SK-N-SH (cell line): ENCODE measurements at regions not wholly inside any gene's neighbourhood (a gene's known extent, or its start where the extent isn't known, plus 50 kb on each side); places are given as distances from the start of the nearest gene placed in this dataset.

Experiments used
- CTCF ChIA-PET: fragments of 300-600, 350-600 bp; formaldehyde crosslinking; extraction: SDS; loops from one replicate; lab custom pipeline; 2021; lab: Yijun Ruan, JAX
- POLR2A ChIA-PET: fragments of 350-600 bp; sonication (Branson Sonifier 250); formaldehyde crosslinking; extraction: SDS; loops from one replicate; lab custom pipeline; 2020; ENCODE audit warnings: antibody characterized with exemption, inconsistent platforms; lab: Yijun Ruan, JAX
- DNase-seq: peaks from one replicate; pipeline ENCODE4 v3.0.0; 2012
- H2AFZ ChIP-seq: fragments of 200-600 bp; sonication (generic); 2 replicates; pipeline ENCODE4 v1.8.1; 2016; ENCODE audit warnings: antibody characterized with exemption, mild to moderate bottlenecking, low read depth
- H3F3A ChIP-seq: fragments of 200-600 bp; sonication (generic); replicated peaks from 2 replicates; pipeline ENCODE3; 2016; ENCODE audit warnings: antibody characterized with exemption, mild to moderate bottlenecking; ENCODE audit not compliant: insufficient read depth
- H3K27ac ChIP-seq, 2 experiments: fragments of 200-500 bp in 1 of 2; fragments of 200-600 bp in 1 of 2; sonication (Bioruptor generic) in 1 of 2; sonication (generic), shearing (Covaris generic) in 1 of 2; 2 replicates each; pipeline versions ENCODE4 v1.5.1 to v1.6.1; 2014 to 2016; ENCODE audit warnings: low read depth in 2 of 2, inconsistent platforms in 1 of 2, low read length in 1 of 2, mild to moderate bottlenecking in 1 of 2, mixed read lengths in 1 of 2
- H3K27me3 ChIP-seq: fragments of 200-600 bp; sonication (generic), shearing (Covaris generic); 2 replicates; pipeline ENCODE4 v1.6.1; 2016; ENCODE audit warnings: mixed run types; ENCODE audit not compliant: insufficient read depth
- H3K36me3 ChIP-seq, 2 experiments: fragments of 200-500 bp in 1 of 2; fragments of 200-600 bp in 1 of 2; sonication (Bioruptor generic) in 1 of 2; sonication (generic) in 1 of 2; replicated peaks in 1 of 2; 2 replicates each; pipeline versions ENCODE3 to v1.5.1; 2014 to 2016; ENCODE audit warnings: low read length in 1 of 2, mild to moderate bottlenecking in 1 of 2; ENCODE audit not compliant: insufficient read depth in 2 of 2, control insufficient read depth in 1 of 2
- H3K4me1 ChIP-seq, 2 experiments: fragments of 200-500 bp in 1 of 2; fragments of 200-600 bp in 1 of 2; sonication (Bioruptor generic) in 1 of 2; sonication (generic), shearing (Covaris generic) in 1 of 2; 2 replicates each; pipeline versions ENCODE4 v1.5.1 to v1.6.1; 2014 to 2016; ENCODE audit warnings: low read depth in 1 of 2, low read length in 1 of 2, mixed run types in 1 of 2; ENCODE audit not compliant: insufficient read depth in 2 of 2, control insufficient read depth in 1 of 2
- H3K4me2 ChIP-seq: fragments of 200-600 bp; sonication (generic), shearing (Covaris generic); 2 replicates; pipeline ENCODE4 v1.6.1; 2017; ENCODE audit warnings: mixed run types
- H3K4me3 ChIP-seq, 2 experiments: fragments of 200-500 bp in 1 of 2; fragments of 200-600 bp in 1 of 2; sonication (Bioruptor generic) in 1 of 2; sonication (generic), shearing (Covaris generic) in 1 of 2; 2 replicates each; pipeline versions ENCODE4 v1.5.1 to v1.8.1; 2014 to 2016; ENCODE audit warnings: low read depth in 2 of 2, inconsistent platforms in 1 of 2, low read length in 1 of 2, mild to moderate bottlenecking in 1 of 2, mixed read lengths in 1 of 2, moderate library complexity in 1 of 2
- H3K79me2 ChIP-seq: fragments of 200-600 bp; sonication (generic); 2 replicates; pipeline ENCODE4 v1.8.1; 2017; ENCODE audit warnings: mild to moderate bottlenecking; ENCODE audit not compliant: insufficient read depth
- H3K9ac ChIP-seq: fragments of 200-600 bp; sonication (generic); 2 replicates; pipeline ENCODE4 v1.6.1; 2017; ENCODE audit warnings: mixed run types
- H3K9me2 ChIP-seq: fragments of 200-600 bp; sonication (generic); 2 replicates; pipeline ENCODE4 v1.6.1; 2017; ENCODE audit warnings: mixed run types
- H3K9me3 ChIP-seq: fragments of 200-600 bp; sonication (generic); 2 replicates; pipeline ENCODE4 v1.6.1; 2017; ENCODE audit warnings: mixed run types, mild to moderate bottlenecking, moderate library complexity
- H4K20me1 ChIP-seq: fragments of 200-600 bp; sonication (generic); 2 replicates; pipeline ENCODE4 v1.6.1; 2017; ENCODE audit warnings: mild to moderate bottlenecking, mixed run types; ENCODE audit not compliant: insufficient read depth
- ELF1 ChIP-seq: IDR thresholded peaks from 2 replicates; pipeline ENCODE4 v1.4.0; 2012
- EZH2phosphoT487 ChIP-seq: fragments of 200-600 bp; sonication (generic); IDR thresholded peaks from 2 replicates; pipeline ENCODE4 v1.6.1; 2017; ENCODE audit warnings: low read depth, mixed run types, mild to moderate bottlenecking, antibody characterized with exemption, moderate library complexity, borderline replicate concordance
- FOXJ3 ChIP-seq: sonication (generic); formaldehyde crosslinking; IDR thresholded peaks from 2 replicates; pipeline ENCODE4 v1.5.1; 2020; ENCODE audit warnings: mild to moderate bottlenecking, missing genetic modification reagents
- GATA2 ChIP-seq: sonication (generic); formaldehyde crosslinking; IDR thresholded peaks from 2 replicates; pipeline ENCODE4 v1.5.0; 2020; ENCODE audit warnings: mild to moderate bottlenecking, missing genetic modification reagents
- MEF2A ChIP-seq: IDR thresholded peaks from 2 replicates; pipeline ENCODE4 v1.4.0; 2012; ENCODE audit warnings: low read depth, borderline replicate concordance
- MXI1 ChIP-seq: IDR thresholded peaks from 2 replicates; pipeline ENCODE4 v1.6.1; 2012; ENCODE audit warnings: mild to moderate bottlenecking, low read depth, low read length, improper control_type of control experiment
- NFIC ChIP-seq: IDR thresholded peaks from 2 replicates; pipeline ENCODE4 v1.4.0; 2012; ENCODE audit warnings: borderline replicate concordance
- RAD21 ChIP-seq: IDR thresholded peaks from 2 replicates; pipeline ENCODE4 v1.6.1; 2012; ENCODE audit warnings: mild to moderate bottlenecking, low read length
- RCOR1 ChIP-seq: fragments of 150-350 bp; IDR thresholded peaks from 2 replicates; pipeline ENCODE4 v1.6.1; 2017; ENCODE audit warnings: antibody characterized with exemption, low read length
- RFX5 ChIP-seq: IDR thresholded peaks from 2 replicates; pipeline ENCODE4 v1.6.1; 2012; ENCODE audit warnings: mild to moderate bottlenecking, improper control_type of control experiment, low read length
- RXRA ChIP-seq: IDR thresholded peaks from 2 replicates; pipeline ENCODE4 v1.4.0; 2012; ENCODE audit warnings: low read depth, mild to moderate bottlenecking, borderline replicate concordance
- SIN3A ChIP-seq: IDR thresholded peaks from 2 replicates; pipeline ENCODE4 v1.6.1; 2012; ENCODE audit warnings: low read depth, mild to moderate bottlenecking, low read length, moderate library complexity, borderline replicate concordance
- SMC3 ChIP-seq: IDR thresholded peaks from 2 replicates; pipeline ENCODE4 v1.6.1; 2012; ENCODE audit warnings: low read depth, low read length, improper control_type of control experiment
- TEAD4 ChIP-seq: IDR thresholded peaks from 2 replicates; pipeline ENCODE4 v1.4.0; 2012; ENCODE audit warnings: mild to moderate bottlenecking, borderline replicate concordance; ENCODE audit not compliant: insufficient read depth
- WGBS: methylation state at CpG from one replicate; pipeline ENCODE4 v1.1.6; 2017; ENCODE audit warnings: low lambda C conversion rate; 5-methylcytosine and 5-hydroxymethylcytosine counted together
- TF ChIP-seq, protein P1 (sequence below): IDR thresholded peaks from 2 replicates; pipeline ENCODE4 v1.4.0; 2012; ENCODE audit warnings: low read depth
- TF ChIP-seq, protein P2 (sequence below): IDR thresholded peaks from 2 replicates; pipeline ENCODE4; 2012
- TF ChIP-seq, protein P3 (sequence below): IDR thresholded peaks from 2 replicates; pipeline ENCODE4 v1.6.1; 2012; ENCODE audit warnings: mild to moderate bottlenecking, low read depth, low read length, moderate library complexity
- TF ChIP-seq, protein P4 (sequence below): IDR thresholded peaks from 2 replicates; pipeline ENCODE4 v1.4.0; 2012; ENCODE audit warnings: low read depth, borderline replicate concordance

DNA sequence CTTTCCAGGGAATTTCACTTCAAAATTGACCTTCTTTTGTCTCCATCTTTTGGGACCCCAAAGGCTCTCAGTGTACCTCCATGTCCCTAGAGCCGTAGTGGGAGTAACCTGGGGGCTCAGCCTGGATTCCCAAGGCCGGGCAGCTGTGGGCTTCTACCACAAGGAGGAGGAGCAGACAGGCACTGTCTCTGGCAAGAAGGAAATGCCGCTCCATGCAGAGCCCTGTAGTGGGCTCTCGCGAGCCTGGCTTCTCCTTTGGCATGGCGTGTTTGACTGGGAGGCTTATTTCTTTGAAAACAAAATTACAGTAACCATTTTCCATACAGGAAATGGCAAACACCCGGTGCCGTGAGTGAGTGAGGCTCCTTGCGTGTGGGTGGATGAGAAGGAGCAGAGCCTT is 76.8 kb upstream of the FAM180A start:
- DNase-seq = no peak
- Histone ChIP-seq H3K27me3 (peaks cover under 1% of the 10 kb centered on the region; the same call in 1 of the 2 replicates), H3K9me2 (no peaks in the 10 kb centered on the region), H2AFZ (no peak overlapping the region), H3K4me1 (no peaks in the 10 kb centered on the region; a peak in 1 of 4 replicates), H3K9ac (no peak overlapping the region), H3F3A (no peaks in the 10 kb centered on the region), H3K9me3 (no peaks in the 10 kb centered on the region), H3K4me3 (no peak overlapping the region), H3K36me3 (no peaks in the 10 kb centered on the region), H3K27ac (no peak overlapping the region), H3K79me2 (no peaks in the 10 kb centered on the region), H4K20me1 (no peaks in the 10 kb centered on the region), H3K4me2 (no peak overlapping the region)
- WGBS = 66% methylated on average over 9 of the region's 9 CpGs
- ChIA-PET POLR2A (no interaction called here), CTCF (no interaction called here)
- no peak for TF ChIP-seq RAD21
- no peak for TF ChIP-seq MXI1
- no peak for TF ChIP-seq NFIC
- TF ChIP-seq FOXJ3 (CRISPR knock-in tag) = no peak
- TF ChIP-seq, protein P1, sequence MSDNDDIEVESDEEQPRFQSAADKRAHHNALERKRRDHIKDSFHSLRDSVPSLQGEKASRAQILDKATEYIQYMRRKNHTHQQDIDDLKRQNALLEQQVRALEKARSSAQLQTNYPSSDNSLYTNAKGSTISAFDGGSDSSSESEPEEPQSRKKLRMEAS = no peak
- TF ChIP-seq RFX5 = no peak
- TF ChIP-seq TEAD4 = no peak
- TF ChIP-seq ELF1 = no peak
- TF ChIP-seq RXRA = no peak
- TF ChIP-seq GATA2 (CRISPR knock-in tag) = no peak
- TF ChIP-seq, protein P2, sequence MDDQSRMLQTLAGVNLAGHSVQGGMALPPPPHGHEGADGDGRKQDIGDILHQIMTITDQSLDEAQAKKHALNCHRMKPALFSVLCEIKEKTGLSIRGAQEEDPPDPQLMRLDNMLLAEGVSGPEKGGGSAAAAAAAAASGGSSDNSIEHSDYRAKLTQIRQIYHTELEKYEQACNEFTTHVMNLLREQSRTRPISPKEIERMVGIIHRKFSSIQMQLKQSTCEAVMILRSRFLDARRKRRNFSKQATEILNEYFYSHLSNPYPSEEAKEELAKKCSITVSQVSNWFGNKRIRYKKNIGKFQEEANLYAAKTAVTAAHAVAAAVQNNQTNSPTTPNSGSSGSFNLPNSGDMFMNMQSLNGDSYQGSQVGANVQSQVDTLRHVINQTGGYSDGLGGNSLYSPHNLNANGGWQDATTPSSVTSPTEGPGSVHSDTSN = no peak
- TF ChIP-seq, protein P3, sequence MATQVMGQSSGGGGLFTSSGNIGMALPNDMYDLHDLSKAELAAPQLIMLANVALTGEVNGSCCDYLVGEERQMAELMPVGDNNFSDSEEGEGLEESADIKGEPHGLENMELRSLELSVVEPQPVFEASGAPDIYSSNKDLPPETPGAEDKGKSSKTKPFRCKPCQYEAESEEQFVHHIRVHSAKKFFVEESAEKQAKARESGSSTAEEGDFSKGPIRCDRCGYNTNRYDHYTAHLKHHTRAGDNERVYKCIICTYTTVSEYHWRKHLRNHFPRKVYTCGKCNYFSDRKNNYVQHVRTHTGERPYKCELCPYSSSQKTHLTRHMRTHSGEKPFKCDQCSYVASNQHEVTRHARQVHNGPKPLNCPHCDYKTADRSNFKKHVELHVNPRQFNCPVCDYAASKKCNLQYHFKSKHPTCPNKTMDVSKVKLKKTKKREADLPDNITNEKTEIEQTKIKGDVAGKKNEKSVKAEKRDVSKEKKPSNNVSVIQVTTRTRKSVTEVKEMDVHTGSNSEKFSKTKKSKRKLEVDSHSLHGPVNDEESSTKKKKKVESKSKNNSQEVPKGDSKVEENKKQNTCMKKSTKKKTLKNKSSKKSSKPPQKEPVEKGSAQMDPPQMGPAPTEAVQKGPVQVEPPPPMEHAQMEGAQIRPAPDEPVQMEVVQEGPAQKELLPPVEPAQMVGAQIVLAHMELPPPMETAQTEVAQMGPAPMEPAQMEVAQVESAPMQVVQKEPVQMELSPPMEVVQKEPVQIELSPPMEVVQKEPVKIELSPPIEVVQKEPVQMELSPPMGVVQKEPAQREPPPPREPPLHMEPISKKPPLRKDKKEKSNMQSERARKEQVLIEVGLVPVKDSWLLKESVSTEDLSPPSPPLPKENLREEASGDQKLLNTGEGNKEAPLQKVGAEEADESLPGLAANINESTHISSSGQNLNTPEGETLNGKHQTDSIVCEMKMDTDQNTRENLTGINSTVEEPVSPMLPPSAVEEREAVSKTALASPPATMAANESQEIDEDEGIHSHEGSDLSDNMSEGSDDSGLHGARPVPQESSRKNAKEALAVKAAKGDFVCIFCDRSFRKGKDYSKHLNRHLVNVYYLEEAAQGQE = no peak
- TF ChIP-seq EZH2phosphoT487 = no peak

DNA sequence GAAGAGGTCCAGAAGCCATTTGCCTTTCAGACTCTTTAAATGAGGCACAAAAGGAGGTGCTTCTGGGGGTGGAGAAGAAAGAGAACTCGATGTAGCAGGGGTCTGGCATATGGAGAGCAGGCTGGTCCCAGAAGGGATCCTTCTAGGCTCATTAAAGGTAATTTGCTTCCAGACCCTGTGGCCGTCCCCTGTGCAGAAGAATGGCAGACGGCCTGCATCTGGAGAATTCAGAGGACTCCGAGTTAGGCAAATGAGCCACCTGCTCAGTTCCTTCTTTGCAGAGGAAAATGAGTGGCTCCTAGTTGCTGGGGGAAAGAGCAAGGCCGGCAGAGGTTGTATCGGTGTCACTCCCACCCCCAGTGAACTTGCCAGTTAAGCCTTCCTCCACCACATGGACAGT is 73.8 kb upstream of the FAM180A start:
- no peak for DNase-seq
- no peak overlapping the region for H2AFZ ChIP-seq
- no peak overlapping the region for H3K27ac ChIP-seq
- H3K79me2 ChIP-seq = no peaks in the 10 kb centered on the region
- no peak overlapping the region for H3K9ac ChIP-seq
- no peaks in the 10 kb centered on the region for H3K9me3 ChIP-seq
- WGBS = 53% methylated on average over 6 of the region's 6 CpGs
- no peaks in the 10 kb centered on the region; a peak in 1 of 4 replicates for H3K4me1 ChIP-seq
- no peaks in the 10 kb centered on the region for H3K36me3 ChIP-seq
- no peaks in the 10 kb centered on the region for H3F3A ChIP-seq
- no peaks in the 10 kb centered on the region; the same call in 1 of the 2 replicates for H3K27me3 ChIP-seq
- H3K9me2 ChIP-seq = no peaks in the 10 kb centered on the region
- H3K4me2 ChIP-seq = no peak overlapping the region
- POLR2A ChIA-PET = no interaction called here
- no peaks in the 10 kb centered on the region for H4K20me1 ChIP-seq
- CTCF ChIA-PET = no interaction called here
- no peak overlapping the region for H3K4me3 ChIP-seq
- TF ChIP-seq TEAD4 = no peak
- TF ChIP-seq, protein P3 = no peak
- TF ChIP-seq RCOR1 = no peak
- no peak for TF ChIP-seq ELF1
- no peak for TF ChIP-seq MEF2A
- TF ChIP-seq, protein P1 = no peak
- TF ChIP-seq RXRA = no peak
- TF ChIP-seq SIN3A = no peak
- TF ChIP-seq, protein P4, sequence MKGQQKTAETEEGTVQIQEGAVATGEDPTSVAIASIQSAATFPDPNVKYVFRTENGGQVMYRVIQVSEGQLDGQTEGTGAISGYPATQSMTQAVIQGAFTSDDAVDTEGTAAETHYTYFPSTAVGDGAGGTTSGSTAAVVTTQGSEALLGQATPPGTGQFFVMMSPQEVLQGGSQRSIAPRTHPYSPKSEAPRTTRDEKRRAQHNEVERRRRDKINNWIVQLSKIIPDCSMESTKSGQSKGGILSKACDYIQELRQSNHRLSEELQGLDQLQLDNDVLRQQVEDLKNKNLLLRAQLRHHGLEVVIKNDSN = no peak
- TF ChIP-seq SMC3 = no peak
- TF ChIP-seq RFX5 = no peak
- no peak for TF ChIP-seq GATA2 (CRISPR knock-in tag)
